Stimulated activated CD8-positive, alpha-beta memory T cell treated with anti-CD3 and anti-CD28 coated beads, Interleukin-4, amount 100 ng/mL, for 48 hours (primary cell): ENCODE measurements at regions not wholly inside any gene's neighbourhood (a gene's known extent, or its start where the extent isn't known, plus 50 kb on each side); places are given as distances from the start of the nearest gene placed in this dataset.
"Not testable (repeated sequence)": the region's sequence is repeated elsewhere in the genome, so short reads cannot be mapped to it uniquely, and the experiment has no call there.

Source experiments
- DNase-seq: peaks from one replicate; pipeline ENCODE4 v3.0.0-alpha.2; 2020

DNA sequence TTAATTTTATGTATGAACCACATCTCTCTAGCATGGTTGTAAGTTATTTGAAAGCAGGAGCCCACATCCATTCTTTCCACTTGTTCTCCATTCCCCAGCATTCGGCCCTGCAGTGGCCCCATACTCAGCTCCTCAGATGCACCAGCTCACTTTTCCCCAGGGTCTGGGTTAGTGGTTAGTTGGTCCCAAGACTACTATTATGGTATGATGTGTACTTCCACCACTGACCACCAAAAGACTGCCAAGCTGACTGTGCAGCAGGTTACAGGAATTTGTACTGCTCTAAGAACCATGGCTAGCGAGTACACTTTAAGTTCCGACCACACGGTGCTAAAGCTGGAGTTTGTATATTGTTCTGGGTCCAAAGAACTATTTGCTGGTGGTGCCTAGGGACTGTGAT is 413.6 kb upstream of the TCF4 start:
- no peak for DNase-seq

DNA sequence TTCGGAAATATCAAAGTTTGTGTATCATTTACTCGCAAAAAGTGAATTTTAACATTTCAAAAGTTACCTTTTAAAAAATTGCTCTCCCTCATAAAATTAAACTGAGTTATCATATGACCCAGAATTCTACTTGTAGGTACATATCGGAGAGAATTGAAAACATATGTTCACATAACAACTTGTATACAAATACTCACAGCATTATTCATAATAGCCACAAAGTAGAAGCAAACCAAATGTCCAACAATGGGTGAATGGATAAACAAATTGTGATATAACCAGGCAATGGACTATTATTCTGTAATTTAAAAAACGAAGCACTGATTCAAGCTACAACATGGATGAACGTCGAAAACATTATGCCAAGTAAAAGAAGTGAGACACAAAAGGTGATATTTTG is 412.0 kb upstream of the TCF4 start:
- no peak for DNase-seq

DNA sequence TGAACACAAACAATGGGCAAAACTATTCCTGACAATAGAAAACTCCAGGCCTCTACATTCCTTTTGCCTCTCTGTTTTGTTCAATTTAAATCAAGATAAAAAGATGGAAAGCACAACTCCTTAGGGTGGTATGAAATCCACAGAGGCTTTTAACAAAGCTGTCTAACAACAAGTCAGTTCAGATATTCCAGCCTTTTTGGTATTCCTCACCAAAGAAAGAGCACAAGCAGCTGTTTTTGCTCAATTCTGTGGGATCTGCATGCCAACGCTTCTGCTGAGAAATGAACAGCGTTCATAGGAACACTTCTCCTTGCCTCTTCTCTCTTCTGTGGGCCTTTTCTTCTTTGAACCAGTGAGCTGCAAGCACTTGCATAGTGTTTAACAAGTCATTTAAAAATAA is 411.6 kb upstream of the TCF4 start:
- no peak for DNase-seq

DNA sequence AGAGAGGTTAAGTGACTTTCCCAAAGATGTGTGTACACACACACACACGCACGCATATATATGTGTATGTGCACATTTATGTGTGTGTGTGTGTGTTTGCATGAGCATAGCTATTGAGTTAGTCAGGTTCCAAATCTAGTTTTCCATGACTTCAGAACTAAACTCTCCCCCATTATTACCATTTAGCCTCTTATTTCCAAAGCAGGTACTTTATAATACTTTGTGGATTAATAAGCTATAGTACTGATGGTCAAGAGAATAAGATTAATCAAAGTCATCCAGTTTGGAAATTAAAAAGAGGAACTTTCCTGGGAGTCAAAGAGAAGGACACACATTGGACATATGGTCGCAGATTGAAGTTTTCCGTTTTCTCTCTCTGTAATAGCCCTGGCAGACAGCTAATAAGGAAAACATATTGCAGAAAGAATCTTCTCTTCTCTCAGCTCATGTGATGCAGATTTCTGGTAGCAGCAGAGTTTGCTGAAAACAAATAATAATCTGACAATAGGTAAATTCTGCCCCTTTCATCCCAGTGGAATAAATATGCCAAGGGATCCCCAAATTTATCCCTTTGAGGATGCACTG is 410.9 kb upstream of the TCF4 start:
- DNase-seq, result no peak

DNA sequence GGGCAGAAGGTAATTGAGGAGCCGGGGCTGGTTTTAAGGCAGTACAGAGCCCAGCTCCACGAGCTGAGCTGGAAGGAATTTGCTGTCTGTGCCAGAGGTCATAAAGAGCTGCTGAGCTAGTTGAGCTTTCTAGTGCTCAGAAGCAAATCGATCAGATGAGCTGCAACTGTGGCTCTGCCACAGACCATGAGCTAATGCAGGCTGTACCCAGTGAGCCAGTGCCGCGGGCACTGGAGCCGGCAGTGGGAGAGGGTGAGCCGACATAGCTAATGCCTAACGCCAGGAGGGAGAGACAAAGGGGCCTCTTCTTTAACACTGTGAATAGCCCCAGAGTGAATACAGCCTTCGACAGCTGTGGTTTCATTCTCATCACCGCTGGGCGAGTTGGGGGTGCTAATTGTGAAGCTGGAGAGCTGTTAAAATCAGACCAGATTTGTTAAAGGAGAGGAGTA is 410.1 kb upstream of the TCF4 start:
- DNase-seq, result no peak

DNA sequence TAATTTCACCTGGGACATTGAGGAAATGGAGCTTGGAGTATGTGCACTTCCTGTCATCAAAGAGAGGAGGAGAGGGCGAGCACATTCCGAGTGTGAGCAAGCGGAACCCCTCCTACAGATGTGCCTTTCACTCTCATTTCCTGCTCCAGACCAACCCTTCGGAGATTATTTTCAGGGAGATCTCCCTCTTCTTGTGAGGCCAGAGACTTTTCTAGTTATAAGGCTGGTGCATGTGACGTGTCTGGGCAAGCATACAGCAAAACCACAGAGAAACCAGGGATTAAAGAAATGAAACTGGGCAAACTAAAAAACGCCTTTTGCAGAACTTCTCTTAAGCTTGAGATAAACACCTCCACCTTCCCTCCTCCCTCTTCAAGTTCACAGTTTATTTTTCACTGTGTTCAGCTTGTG is 409.2 kb upstream of the TCF4 start:
- no peak for DNase-seq

DNA sequence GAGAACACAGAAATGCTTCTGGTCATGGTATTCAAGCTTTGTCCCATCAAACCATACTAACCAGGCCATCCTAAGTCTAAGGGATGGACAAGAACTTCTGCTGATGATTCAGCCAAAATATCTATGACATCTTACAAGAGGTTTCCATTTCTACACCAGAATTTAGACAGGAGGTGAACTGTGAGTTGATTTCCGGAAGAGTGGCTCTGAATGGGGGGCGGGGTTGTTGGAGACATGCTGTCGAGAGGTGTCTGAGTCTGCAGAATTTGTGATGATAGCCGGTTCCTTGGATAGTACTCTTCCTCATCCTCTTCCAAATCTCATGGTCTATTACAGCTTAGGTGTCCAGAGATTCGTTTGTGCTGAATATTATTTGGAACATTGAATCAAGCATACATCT is 408.7 kb upstream of the TCF4 start:
- DNase-seq, result no peak

DNA sequence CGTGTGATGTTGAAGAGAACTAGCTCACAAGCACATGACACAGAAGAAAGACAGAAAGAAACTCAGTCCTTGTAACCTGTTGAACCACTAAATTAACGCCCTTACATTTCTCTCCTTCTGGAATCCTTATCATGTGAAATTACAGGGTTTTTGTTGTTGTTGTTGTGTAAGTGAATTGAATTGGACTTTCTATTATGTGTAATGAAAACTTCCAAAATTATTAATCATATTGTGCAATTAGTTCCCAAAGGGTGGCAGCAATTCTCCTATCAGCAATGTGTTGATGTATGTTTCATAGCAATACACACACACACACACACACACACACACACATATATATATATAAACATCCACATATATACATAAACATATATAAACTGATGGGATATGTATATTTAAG is 402.2 kb upstream of the TCF4 start:
- DNase-seq, result no peak

DNA sequence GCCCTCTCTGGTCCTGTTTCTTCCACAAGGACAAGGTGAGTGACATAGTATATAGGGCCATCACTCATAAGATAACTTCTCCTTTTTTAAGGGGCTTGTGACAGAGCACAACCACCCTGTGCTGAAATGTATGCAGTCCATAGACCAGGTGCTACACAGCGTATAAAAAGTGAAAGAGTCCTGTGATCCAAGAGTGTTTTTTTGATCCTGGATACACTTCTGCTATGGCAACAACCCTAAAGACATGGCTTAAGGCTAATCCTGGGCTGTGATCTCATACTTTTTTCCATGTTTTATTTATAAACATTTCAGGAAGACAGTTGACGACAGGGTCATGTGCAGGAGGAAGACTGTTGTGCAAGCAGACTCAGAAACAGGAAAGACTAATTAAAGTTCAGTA is 400.5 kb upstream of the TCF4 start:
- no peak for DNase-seq

DNA sequence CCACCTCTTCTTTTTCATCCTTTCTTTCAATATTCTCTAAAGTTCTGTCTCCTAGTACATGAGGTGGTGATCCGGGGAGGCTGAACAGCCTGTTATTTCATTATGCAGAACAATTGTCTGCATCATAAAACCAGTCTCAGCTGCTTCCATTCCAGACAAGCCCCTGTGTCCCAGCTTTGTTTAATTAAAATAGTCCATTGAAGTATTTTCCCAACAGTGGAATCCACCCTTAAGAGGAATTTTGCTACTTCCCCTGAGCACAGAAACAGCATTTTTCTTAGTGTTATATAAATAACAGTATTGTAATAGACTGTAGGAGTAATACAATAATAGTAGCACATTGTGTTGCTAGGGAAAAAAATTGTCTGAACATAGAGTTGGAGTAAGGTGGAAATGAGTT is 395.4 kb upstream of the TCF4 start:
- no peak for DNase-seq

DNA sequence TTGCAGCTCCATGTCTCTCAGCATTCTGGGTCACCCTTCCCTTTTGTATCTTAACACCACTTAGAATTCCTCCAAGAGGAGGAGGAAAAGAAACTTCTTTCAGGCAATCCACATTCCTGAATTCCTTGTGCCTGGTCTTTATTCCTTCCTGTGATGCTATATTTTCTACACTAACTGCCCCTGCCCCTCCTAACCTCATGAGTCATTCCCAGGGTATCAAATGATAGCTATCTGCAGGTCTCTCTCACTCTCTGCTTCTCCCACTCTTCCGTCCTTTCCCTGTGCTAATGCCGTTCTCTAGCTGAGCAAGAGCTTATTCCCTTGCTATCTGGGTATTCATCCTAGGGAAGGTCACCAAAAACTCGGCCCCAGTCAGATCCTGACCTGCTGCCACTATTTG is 395.0 kb upstream of the TCF4 start:
- DNase-seq, result no peak

DNA sequence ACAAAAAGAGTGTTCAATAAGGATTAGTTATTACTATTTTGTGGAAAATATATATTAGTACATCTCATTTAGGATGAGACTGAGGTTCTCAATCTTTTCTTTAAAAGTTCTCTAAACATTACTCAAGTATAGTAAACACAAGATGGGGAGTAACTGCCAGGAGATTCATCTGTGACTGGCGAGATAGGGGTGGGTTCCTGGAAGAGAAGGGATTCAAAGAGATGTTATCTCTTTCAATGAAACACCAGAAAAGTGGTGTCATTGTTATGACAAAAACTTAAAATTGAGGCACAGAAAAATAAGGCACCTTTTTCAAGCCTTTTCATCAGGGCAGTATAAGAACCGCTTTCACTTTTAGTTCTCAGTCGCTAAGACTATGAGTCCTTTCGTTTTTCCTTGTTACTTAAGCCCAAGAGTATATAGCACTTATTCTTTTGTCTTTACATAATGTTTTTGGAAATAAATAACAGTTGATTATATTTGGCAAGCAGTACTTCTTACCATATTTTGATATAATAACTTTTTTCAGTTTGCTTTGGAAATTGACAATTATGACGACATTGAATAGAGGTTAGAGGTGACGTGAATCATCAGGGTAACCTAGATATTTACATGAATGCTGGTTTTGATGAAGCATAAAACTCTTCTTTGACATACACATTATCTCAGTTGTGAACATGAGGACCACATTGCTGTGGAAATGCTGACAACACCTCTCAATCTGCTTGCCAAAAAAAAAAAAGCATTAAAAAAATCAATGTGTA is 393.9 kb upstream of the TCF4 start:
- no peak for DNase-seq

DNA sequence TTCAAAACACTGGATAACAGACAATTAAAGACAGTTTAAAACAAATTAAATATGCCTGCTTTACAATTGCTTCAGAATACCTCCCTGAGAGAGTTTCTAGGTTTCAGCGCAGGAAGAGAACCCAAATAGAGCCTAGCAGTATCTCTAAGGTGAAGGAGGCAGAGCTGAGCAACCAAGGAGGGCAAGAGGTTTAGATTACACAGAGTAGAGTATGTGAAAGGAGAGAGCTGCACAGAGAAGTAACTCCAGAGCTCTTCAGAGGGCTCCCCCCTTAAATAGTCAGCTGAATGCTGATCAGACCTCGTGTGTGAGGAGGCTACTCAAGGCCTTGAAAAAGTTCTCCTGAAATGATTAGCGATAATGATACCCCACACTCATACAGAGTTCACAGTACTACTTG is 386.5 kb upstream of the TCF4 start:
- no peak for DNase-seq

DNA sequence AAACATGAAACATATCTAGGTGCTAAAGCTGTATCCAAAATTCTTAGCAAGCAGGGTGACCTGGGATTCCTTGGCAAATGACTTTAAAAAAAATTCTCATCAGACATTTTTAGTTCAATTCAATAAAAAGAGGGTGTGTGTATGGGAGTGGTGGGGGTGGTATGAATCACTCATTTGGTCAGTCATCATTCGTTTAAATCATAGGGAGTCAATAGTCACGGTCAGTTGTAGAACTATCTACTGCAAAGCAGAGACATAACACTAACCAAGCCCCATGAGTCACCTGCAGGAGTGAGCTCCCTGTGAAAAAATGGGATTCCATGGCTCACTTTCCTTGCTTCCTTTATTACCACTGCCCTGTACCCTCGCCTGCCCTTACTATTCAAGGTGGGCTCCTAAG is 380.6 kb upstream of the TCF4 start:
- DNase-seq, result no peak

DNA sequence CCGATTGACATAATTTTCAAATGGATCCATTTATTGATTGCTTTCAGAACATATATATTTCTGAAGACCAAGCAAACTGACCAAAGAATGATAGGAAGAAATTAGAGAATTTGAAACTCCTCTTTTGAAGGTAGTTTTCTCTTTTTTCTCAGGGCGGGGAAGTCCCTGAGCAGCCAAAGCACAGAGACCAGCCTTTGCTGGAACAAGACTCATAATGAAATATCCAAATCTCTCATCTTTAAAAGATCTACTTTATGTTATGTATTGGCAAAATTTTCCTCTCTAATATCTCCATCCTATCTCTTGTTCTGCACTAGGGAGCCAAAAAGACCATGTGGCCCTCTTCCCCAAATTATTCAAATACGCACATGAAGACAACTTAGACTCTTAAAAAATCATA is 379.0 kb upstream of the TCF4 start:
- DNase-seq, result no peak

DNA sequence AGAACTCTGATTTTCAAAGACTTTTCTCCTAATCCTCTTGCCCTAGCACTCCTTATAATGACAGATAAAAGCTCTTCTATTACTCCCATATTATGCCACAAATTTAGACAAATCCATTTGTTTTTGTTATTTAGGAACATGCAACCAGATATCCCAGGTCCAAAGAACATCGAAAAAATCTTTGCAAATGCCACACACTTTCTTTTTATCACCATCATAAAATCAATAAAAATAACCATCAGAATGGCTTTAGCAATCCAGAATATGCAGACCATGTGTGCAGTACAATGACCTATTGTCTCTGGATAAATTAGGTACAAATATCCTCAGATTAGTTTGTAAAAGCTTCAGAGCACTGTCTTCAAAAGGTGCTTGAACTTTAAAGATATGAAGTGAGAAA is 376.2 kb upstream of the TCF4 start:
- DNase-seq, result no peak

DNA sequence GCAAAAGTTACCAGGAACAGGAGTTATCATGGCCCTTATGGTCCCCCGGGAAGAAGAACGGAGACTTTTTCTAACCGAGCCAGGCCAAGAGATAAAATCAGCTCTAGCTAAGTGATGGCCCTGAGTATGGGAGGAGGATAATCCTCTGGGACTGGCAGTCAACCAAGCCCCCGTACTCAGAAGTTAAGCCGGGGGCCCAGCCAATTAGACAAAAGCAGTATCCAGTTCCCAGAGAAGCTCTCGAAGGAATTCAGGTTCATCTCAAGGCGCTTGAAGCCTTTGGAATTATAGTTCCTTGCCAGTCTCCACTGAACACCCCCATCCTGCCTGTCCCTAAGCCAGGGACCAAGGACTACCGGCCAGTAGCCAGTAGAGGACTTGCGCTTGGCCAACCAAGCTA is 365.3 kb upstream of the TCF4 start:
- DNase-seq, result no peak

DNA sequence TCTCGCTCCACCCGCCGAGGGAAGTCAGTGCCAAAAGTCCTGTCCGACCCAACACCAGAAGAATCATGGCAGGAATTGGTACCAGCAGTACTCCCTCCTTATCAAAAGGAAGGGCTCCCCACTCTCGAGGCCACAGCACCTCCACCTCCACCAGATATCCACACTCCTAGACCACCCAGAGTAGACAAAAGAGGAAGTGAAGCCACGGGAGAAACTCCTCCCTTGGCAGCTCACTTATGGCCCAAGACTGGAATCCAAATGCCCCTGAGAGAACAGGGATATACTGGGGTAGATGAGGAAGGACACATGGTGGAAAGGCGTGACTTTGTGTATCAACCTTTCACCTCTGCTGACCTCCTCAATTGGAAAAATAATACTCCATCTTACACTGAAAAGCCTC is 363.7 kb upstream of the TCF4 start:
- not testable (repeated sequence) for DNase-seq

DNA sequence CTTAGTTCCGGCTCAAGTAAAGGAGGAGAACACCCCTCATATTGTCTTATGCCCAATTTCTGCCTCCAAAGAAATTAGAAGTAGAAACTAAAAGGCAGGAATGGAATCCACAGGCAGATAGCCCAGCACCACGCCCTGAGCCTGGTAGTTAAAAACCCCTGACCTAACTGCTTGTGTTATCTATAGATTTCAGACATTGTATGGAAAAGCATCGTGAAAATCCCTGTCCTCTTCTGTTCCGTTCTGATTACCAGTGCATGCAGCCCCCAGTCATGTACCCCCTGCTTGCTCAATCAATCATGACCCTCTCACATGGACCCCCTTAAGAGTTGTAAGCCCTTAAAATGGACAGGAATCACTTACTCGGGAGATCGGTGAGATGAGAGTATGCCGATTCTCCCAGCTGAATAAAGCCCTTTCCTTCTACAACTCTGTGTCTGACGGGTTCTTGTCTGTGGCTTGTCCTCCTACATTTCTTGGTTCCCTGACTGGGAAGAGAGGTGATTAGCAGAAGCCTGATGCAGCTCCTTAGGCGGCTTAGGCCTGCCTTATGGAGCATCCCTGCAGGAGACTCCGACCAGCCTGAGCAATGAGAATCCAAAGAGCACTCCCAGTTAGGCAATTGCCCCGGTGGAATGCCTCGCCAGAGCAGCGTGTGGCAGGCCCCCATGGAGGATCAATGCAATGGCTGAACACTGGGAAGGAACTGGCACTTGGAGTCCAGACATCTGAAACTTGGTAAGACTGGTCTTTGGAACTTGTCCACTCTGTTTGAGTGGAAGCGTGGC is 362.6 kb upstream of the TCF4 start:
- DNase-seq, result no peak

DNA sequence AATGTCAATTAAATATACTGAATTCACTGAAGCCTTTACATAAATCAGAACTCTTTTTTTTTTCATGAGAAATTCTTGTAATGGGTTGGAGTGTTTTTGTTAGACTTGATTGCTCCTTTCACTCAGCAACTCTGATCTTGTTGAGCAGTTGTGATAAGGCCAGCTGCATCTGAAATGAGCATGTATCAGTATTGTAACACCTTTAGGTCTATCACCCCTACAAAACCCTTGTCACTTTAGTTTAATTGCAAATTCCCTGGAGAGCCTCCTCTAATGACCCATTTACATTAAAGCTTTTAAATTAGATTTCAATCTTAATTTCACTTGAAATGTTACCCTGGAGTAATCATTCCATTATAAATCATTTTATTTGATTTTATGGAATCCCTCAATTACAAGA is 346.8 kb upstream of the TCF4 start:
- DNase-seq, result no peak

DNA sequence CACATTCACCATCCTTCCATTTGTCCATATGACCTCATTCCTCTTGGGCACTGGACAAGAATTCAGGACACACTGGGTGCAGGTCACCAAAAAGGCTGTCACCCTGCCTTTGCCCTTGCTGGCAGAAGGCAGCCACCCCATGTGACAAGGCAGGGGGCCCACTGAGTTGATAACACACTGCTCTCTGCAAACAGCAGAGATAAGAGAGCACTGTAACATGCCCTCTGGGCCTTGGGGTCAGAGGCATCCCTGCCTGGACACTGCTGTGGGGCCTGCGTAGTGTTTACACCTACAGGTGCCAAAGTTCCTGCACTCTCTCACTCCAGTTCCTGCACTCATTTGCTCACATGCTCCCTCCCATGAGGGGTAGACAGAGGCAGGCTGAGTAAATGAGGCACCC is 344.7 kb upstream of the TCF4 start:
- DNase-seq, result no peak

DNA sequence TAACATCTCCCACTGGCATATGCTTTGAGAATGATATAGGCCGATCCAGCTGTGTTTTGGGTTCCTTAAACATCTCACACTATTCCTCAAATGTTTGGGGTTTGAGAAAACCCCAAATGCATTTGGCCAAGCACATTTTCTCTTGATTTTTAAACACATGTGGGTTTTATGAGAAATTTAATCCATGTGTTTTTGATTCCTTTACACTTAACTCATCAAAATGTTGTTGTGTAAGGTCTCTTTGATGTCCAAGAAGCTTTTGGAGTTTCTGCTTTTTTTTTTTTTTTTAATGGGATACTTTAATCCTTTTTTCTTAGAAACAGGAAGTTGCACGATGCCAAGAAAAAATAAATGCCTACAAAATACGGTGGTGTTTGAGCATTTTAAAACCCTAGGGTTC is 339.8 kb upstream of the TCF4 start:
- no peak for DNase-seq

DNA sequence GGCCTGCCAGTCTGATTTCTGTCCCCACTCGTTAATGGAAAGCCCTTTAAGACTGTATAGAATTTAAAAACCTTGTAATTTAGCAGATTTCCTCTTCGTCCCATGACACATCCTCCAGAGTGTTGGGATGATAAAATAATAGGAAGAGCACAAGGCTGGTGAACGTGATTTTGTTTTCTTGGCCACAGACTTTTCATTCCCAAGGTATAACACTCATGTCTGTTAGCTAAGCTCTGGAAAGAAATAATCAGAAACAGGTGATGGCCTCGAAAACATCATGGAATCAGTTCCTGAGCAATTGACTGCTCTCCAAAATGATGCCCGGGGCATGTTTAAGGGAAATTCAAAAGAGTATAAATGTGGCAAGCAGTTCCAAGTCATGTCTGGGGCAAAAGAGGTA is 337.8 kb upstream of the TCF4 start:
- DNase-seq, result no peak

DNA sequence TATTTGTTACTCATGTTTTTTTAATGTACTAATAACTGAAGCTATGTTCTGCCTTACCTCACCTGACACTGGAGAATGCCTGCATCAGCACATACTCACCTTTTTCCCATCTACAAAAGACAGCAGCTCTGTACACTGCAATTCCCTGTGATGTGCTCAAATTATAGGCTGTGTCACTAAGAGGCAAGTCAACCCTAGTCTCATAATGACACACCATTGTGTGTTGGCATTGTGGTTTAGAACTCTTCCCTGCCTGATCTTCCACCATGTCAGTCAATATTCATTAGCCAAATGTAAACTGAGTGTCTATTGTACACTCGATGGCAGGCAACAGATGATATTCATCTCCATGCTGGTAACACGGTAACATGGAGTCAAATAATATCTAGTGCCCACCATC is 332.1 kb upstream of the TCF4 start:
- DNase-seq, result no peak
